Stimulated activated CD8-positive, alpha-beta memory T cell treated with anti-CD3 and anti-CD28 coated beads, Interleukin-2, amount 100 ng/mL, for 1 hour (primary cell): ENCODE measurements at regions not wholly inside any gene's neighbourhood (a gene's known extent, or its start where the extent isn't known, plus 50 kb on each side); places are given as distances from the start of the nearest gene placed in this dataset.

Source experiments
- DNase-seq, 2 donors: peaks; one replicate each; pipeline ENCODE4 v3.0.0-alpha.2; 2020; ENCODE audit warnings: low read depth in 2 of 2

- DNase-seq: no peak
These were observed 112.8 kb downstream of the SAMD5 start for GRCh38 chr6:147621263-147621662.

- DNase-seq: no peak
These were observed 113.5 kb downstream of the SAMD5 start for GRCh38 chr6:147621961-147622360.

- no peak for DNase-seq
These were observed 116.5 kb downstream of the SAMD5 start for GRCh38 chr6:147624946-147625515.

- no peak for DNase-seq
These were observed 117.5 kb downstream of the SAMD5 start for GRCh38 chr6:147625946-147626345.

- DNase-seq: no peak
These were observed 118.9 kb downstream of the SAMD5 start for GRCh38 chr6:147627411-147627810.

GRCh38 chr6:147633191-147633590 lies 124.7 kb downstream of the SAMD5 start:
- DNase-seq: no peak

GRCh38 chr6:147637620-147638195 lies 129.2 kb downstream of the SAMD5 start:
- DNase-seq: no peak

- DNase-seq: no peak
These were observed 130.8 kb downstream of the SAMD5 start for GRCh38 chr6:147639279-147639678.

GRCh38 chr6:147640606-147641005 lies 132.1 kb downstream of the SAMD5 start:
- no peak for DNase-seq

GRCh38 chr6:147641511-147641910 lies 133.0 kb downstream of the SAMD5 start:
- DNase-seq: no peak

GRCh38 chr6:147642458-147642857 lies 134.0 kb downstream of the SAMD5 start:
- DNase-seq: no peak

GRCh38 chr6:147643341-147644200 lies 135.1 kb downstream of the SAMD5 start:
- no peak for DNase-seq

GRCh38 chr6:147648916-147649315 lies 140.4 kb downstream of the SAMD5 start:
- no peak for DNase-seq

GRCh38 chr6:147651249-147652063 lies 143.0 kb downstream of the SAMD5 start:
- no peak for DNase-seq

GRCh38 chr6:147653631-147654030 lies 145.1 kb downstream of the SAMD5 start:
- no peak for DNase-seq

GRCh38 chr6:147654103-147654845 lies 145.8 kb downstream of the SAMD5 start:
- no peak for DNase-seq

GRCh38 chr6:147660334-147661311 lies 152.1 kb downstream of the SAMD5 start:
- no peak for DNase-seq

GRCh38 chr6:147662646-147663045 lies 154.2 kb downstream of the SAMD5 start:
- DNase-seq: no peak

- DNase-seq: no peak
These were observed 155.6 kb downstream of the SAMD5 start for GRCh38 chr6:147664092-147664491.

- DNase-seq: no peak
These were observed 157.8 kb downstream of the SAMD5 start for GRCh38 chr6:147666255-147666654.
